HepG2 (cell line): ENCODE measurements at regions not wholly inside any gene's neighbourhood (a gene's known extent, or its start where the extent isn't known, plus 50 kb on each side); places are given as distances from the start of the nearest gene placed in this dataset.

Experiments used
- ATAC-seq: fragments of 200-7000 bp; cut with Tn5 transposase; 3 replicates; pipeline ENCODE4 v1.9.1; 2020; ENCODE audit warnings: mild to moderate bottlenecking, moderate library complexity
- BruUV-seq: library from RNA; stranded (reverse); fragments of 400-500 nt; replicated peaks from 2 replicates; lab custom pipeline; 2021; lab: Mats Ljungman, UMichigan
- CTCF ChIA-PET: fragments of 300-600 bp; formaldehyde crosslinking; extraction: SDS; loops from one replicate; lab custom pipeline; 2021; ENCODE audit warnings: low total read pairs, inconsistent platforms, low intra/inter-chr PET ratio; lab: Yijun Ruan, JAX
- POLR2A ChIA-PET: fragments of 350-600 bp; sonication (Branson Sonifier 250); formaldehyde crosslinking; loops from one replicate; lab custom pipeline; 2020; ENCODE audit warnings: antibody characterized with exemption, inconsistent platforms; lab: Yijun Ruan, JAX
- DNase-seq: peaks from one replicate; pipeline ENCODE4 v3.0.0-alpha.2; 2015; ENCODE audit warnings: low spot score
- FAIRE-seq: peaks from 3 replicates; lab custom pipeline; 2011; peaks lifted over from hg19 to GRCh38; lab: Jason Lieb, UNC
- H2AFZ ChIP-seq: one replicate; pipeline ENCODE4 v1.6.1; 2011; ENCODE audit warnings: low read length, inconsistent platforms
- H3K27ac ChIP-seq: fragments of 300-600 bp; 3 replicates; pipeline ENCODE4 v1.8.0; 2011; ENCODE audit warnings: mixed run types, mild to moderate bottlenecking, mixed read lengths, low read length, inconsistent platforms; ENCODE audit not compliant: insufficient read depth; ENCODE audit errors: extremely low read length
- H3K27me3 ChIP-seq, 2 experiments: fragments of 200-600 bp in 1 of 2; 2 replicates in 1 of 2; 3 replicates in 1 of 2; pipeline versions ENCODE4 v1.6.0 to v1.8.0; 2011; ENCODE audit warnings: low read length in 2 of 2, mild to moderate bottlenecking in 2 of 2, moderate library complexity in 2 of 2, inconsistent platforms in 1 of 2; ENCODE audit not compliant: insufficient read depth in 2 of 2, control insufficient read depth in 1 of 2
- H3K36me3 ChIP-seq, 2 experiments: fragments of 200-600 bp in 1 of 2; replicated peaks in 1 of 2; 2 replicates in 1 of 2; 3 replicates in 1 of 2; pipeline versions ENCODE4 v1.5.1 to v1.8.0; 2011; ENCODE audit warnings: low read length in 2 of 2, inconsistent platforms in 1 of 2; ENCODE audit not compliant: insufficient read depth in 2 of 2, control insufficient read depth in 1 of 2
- H3K4me1 ChIP-seq: 2 replicates; pipeline ENCODE4 v1.5.1; 2012; ENCODE audit warnings: low read length, inconsistent platforms; ENCODE audit not compliant: insufficient read depth
- H3K4me2 ChIP-seq: 2 replicates; pipeline ENCODE4 v1.6.0; 2011; ENCODE audit warnings: low read depth, low read length, inconsistent platforms
- H3K4me3 ChIP-seq, 3 experiments: fragments of 200-600 bp in 1 of 3; sonication (generic), shearing (Covaris generic) in 1 of 3; replicated peaks in 1 of 3; 2 replicates each; pipeline ENCODE4 v1.5.1; 2011 to 2016; ENCODE audit warnings: low read length in 3 of 3, inconsistent platforms in 2 of 3, low read depth in 2 of 3, mild to moderate bottlenecking in 2 of 3, control low read depth in 1 of 3, mixed read lengths in 1 of 3; ENCODE audit not compliant: insufficient read depth in 1 of 3
- H3K79me2 ChIP-seq: one replicate; pipeline ENCODE4 v1.6.1; 2011; ENCODE audit warnings: low read length, inconsistent platforms; ENCODE audit not compliant: insufficient read depth
- H3K9ac ChIP-seq: 2 replicates; pipeline ENCODE4 v1.6.0; 2011; ENCODE audit warnings: mild to moderate bottlenecking, low read depth, low read length, inconsistent platforms; ENCODE audit not compliant: insufficient read depth
- H3K9me3 ChIP-seq: 2 replicates; pipeline ENCODE4 v1.5.1; 2012; ENCODE audit warnings: mild to moderate bottlenecking, low read length
- H4K20me1 ChIP-seq: 2 replicates; pipeline ENCODE4 v1.6.0; 2011; ENCODE audit warnings: inconsistent platforms, mild to moderate bottlenecking, low read length, moderate library complexity; ENCODE audit not compliant: insufficient read depth
- FOXK1 ChIP-seq: sonication (generic); formaldehyde crosslinking; IDR thresholded peaks from 2 replicates; pipeline ENCODE4 v1.4.0; 2020; ENCODE audit warnings: low read depth, missing genetic modification reagents, borderline replicate concordance
- MAF1 ChIP-seq: sonication (generic); formaldehyde crosslinking; IDR thresholded peaks from 2 replicates; pipeline ENCODE4 v1.5.0; 2020; ENCODE audit warnings: missing genetic modification reagents, borderline replicate concordance
- MEF2D ChIP-seq: sonication (generic); formaldehyde crosslinking; IDR thresholded peaks from 2 replicates; pipeline ENCODE4 v1.5.1; 2020; ENCODE audit warnings: mild to moderate bottlenecking, missing genetic modification reagents
- MIXL1 ChIP-seq: IDR thresholded peaks from 2 replicates; pipeline ENCODE4 v1.6.1; 2016
- MYC ChIP-seq: sonication (generic); formaldehyde crosslinking; IDR thresholded peaks from 2 replicates; pipeline ENCODE4 v1.9.0; 2021; ENCODE audit warnings: missing genetic modification reagents, borderline replicate concordance
- NFE2L2 ChIP-seq: fragments of 150-350 bp; IDR thresholded peaks from 2 replicates; pipeline ENCODE4 v1.6.1; 2014; ENCODE audit warnings: low read length
- REST ChIP-seq, 2 experiments: IDR thresholded peaks; 2 replicates each; pipeline ENCODE4 v1.6.1; 2011 to 2012; ENCODE audit warnings: low read length in 2 of 2, borderline replicate concordance in 1 of 2, low read depth in 1 of 2, mild to moderate bottlenecking in 1 of 2, moderate library complexity in 1 of 2
- SALL2 ChIP-seq: sonication (generic); formaldehyde crosslinking; IDR thresholded peaks from 2 replicates; pipeline ENCODE4 v1.8.1; 2023; ENCODE audit warnings: mild to moderate bottlenecking, missing genetic modification reagents, inconsistent platforms
- YY1 ChIP-seq: IDR thresholded peaks from 2 replicates; pipeline ENCODE4 v1.6.1; 2011; ENCODE audit warnings: low read length, low read depth, moderate library complexity, mild to moderate bottlenecking; ENCODE audit not compliant: insufficient read depth, insufficient replicate concordance
- ZNF207 ChIP-seq: fragments of 450-650 bp; IDR thresholded peaks from 2 replicates; pipeline ENCODE4 v1.6.1; 2016; ENCODE audit warnings: antibody characterized with exemption, borderline replicate concordance
- ZNF3 ChIP-seq: IDR thresholded peaks from 2 replicates; pipeline ENCODE4 v1.7.0; 2017; ENCODE audit warnings: inconsistent platforms
- ZNF34 ChIP-seq: sonication (generic); formaldehyde crosslinking; IDR thresholded peaks from 2 replicates; pipeline ENCODE4 v1.4.0; 2020; ENCODE audit warnings: mild to moderate bottlenecking, missing genetic modification reagents, borderline replicate concordance
- ZNF576 ChIP-seq: sonication (generic); formaldehyde crosslinking; IDR thresholded peaks from 2 replicates; pipeline ENCODE4 v1.4.0; 2020; ENCODE audit warnings: mild to moderate bottlenecking, missing genetic modification reagents
- ZNF737 ChIP-seq: sonication (generic); formaldehyde crosslinking; IDR thresholded peaks from 2 replicates; pipeline ENCODE4 v1.5.0; 2020; ENCODE audit warnings: missing genetic modification reagents, mild to moderate bottlenecking, borderline replicate concordance
- ZNF772 ChIP-seq: sonication (generic); formaldehyde crosslinking; IDR thresholded peaks from 2 replicates; pipeline ENCODE4 v1.5.0; 2020; ENCODE audit warnings: mild to moderate bottlenecking, missing genetic modification reagents
- ZSCAN20 ChIP-seq: sonication (generic); formaldehyde crosslinking; IDR thresholded peaks from 2 replicates; pipeline ENCODE4 v1.4.0; 2020; ENCODE audit warnings: missing genetic modification reagents, mild to moderate bottlenecking, borderline replicate concordance
- WGBS: methylation state at CpG from one replicate; pipeline ENCODE4 v1.1.6; 2017; ENCODE audit warnings: low lambda C conversion rate; 5-methylcytosine and 5-hydroxymethylcytosine counted together
- in situ Hi-C: cut with HindIII; loops from 2 replicates; pipeline ENCODE4 v1.10.0; 2017; ENCODE audit warnings: low pct_unique_long_range_greater_than_20kb; ENCODE audit not compliant: extremely low pct_ligation_motif_present
- intact Hi-C: fragments of 100-400 bp; cut with micrococcal nuclease; formaldehyde crosslinking; loops from one replicate; pipeline ENCODE4 v1.10.0; 2022; ENCODE audit not compliant: unreplicated experiment

GRCh38 chr1:217921126-217921904, 290.2 kb downstream of the SPATA17 start:
- no peaks in the 10 kb centered on the region for H4K20me1 ChIP-seq
- H3K4me2 ChIP-seq, result no peak overlapping the region
- H3K27ac ChIP-seq, result no peak overlapping the region
- no peaks in the 10 kb centered on the region for H3K4me1 ChIP-seq
- no peaks in the 10 kb centered on the region for H3K9me3 ChIP-seq
- H3K27me3 ChIP-seq, result peaks cover 0 to 4% of the 10 kb centered on the region in 2 experiments; a peak in 1 of 5 replicates
- H3K9ac ChIP-seq, result no peak overlapping the region
- H3K36me3 ChIP-seq, result no peaks in the 10 kb centered on the region
- WGBS, result 11% methylated on average over 7 of the region's 7 CpGs
- CTCF ChIA-PET, result no interaction called here
- POLR2A ChIA-PET, result no interaction called here
- no TSS peak for BruUV-seq
- H2AFZ ChIP-seq, result no peak overlapping the region
- H3K79me2 ChIP-seq, result no peaks in the 10 kb centered on the region
- intact Hi-C loops, result no loop called here
- H3K4me3 ChIP-seq, result no peak overlapping the region
- in situ Hi-C loops, result no loop called here
- no peak for DNase-seq
- TF ChIP-seq NFE2L2, result 0 out of 2 replicates have a peak, but pooled peaks have one; percentile 16
- no peak for TF ChIP-seq ZSCAN20
- no peak for TF ChIP-seq MEF2D (CRISPR knock-in tag)
- TF ChIP-seq MYC (CRISPR knock-in tag), result no peak
- TF ChIP-seq MIXL1, result no peak
- TF ChIP-seq FOXK1 (CRISPR knock-in tag), result no peak
- no peak for ATAC-seq
- FAIRE-seq, result no peak

- BruUV-seq, result no TSS peak
- H4K20me1 ChIP-seq, result no peaks in the 10 kb centered on the region
- FAIRE-seq (no peak), DNase-seq (no peak), ATAC-seq (no peak)
- H3K4me3 ChIP-seq, result no peak overlapping the region
- POLR2A ChIA-PET, result no interaction called here
- in situ Hi-C loops (no loop called here), intact Hi-C loops (no loop called here)
- H3K4me1 ChIP-seq, result no peaks in the 10 kb centered on the region
- no peaks in the 10 kb centered on the region for H3K36me3 ChIP-seq
- no peaks in the 10 kb centered on the region for H3K79me2 ChIP-seq
- 44% methylated on average over 4 of the region's 36 CpGs for WGBS
- H3K27me3 ChIP-seq, result peaks cover 0 to 4% of the 10 kb centered on the region in 2 experiments; a peak in 1 of 5 replicates
- H3K9ac ChIP-seq, result no peak overlapping the region
- no peaks in the 10 kb centered on the region for H3K9me3 ChIP-seq
- H2AFZ ChIP-seq, result no peak overlapping the region
- no peak overlapping the region for H3K4me2 ChIP-seq
- no peak overlapping the region for H3K27ac ChIP-seq
- CTCF ChIA-PET, result no interaction called here
- TF ChIP-seq ZNF737 (CRISPR knock-in tag), result no peak
- TF ChIP-seq YY1, result no peak
- no peak for TF ChIP-seq ZNF3 (CRISPR knock-in tag)
- no peak for TF ChIP-seq MAF1
- TF ChIP-seq ZNF576, result no peak
- TF ChIP-seq ZNF207, result no peak
- no peak for TF ChIP-seq ZNF34 (CRISPR knock-in tag)
- TF ChIP-seq ZNF772, result no peak
- TF ChIP-seq SALL2 (CRISPR knock-in tag), result no peak
- TF ChIP-seq REST (IDR thresholded peaks at IDR 0.05; ENCODE audit: borderline replicate concordance in 1 of 2, low read depth in 1 of 2, low read length in 2 of 2), result no peak
Observed at GRCh38 chr1:217924924-217925323, 293.8 kb downstream of the SPATA17 start.
